ENCODE measurements at regions not wholly inside any gene's neighbourhood (a gene's known extent, or its start where the extent isn't known, plus 50 kb on each side); places are given as distances from the start of the nearest gene placed in this dataset.

DNA sequence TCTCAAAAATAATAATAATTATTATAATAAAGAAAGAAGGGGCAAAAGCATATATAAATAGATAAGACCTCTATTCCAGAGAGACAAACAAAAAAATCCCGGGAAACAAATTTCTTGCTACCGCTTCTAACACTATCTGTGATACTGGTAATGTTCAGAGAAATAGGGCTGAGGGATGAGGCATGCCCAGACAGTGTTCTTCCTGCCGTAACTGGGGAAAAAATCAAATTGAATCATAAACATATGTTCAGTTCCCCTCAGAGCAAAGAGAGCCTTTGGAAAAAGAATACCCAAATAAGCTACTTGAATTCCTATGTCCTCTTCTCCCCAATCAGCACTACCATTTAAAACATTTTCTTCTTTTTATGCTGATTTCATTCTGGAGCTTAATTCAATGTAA is 688.0 kb downstream of the KCNJ2 start:
- intact Hi-C loops (cut with DNase I): no loop called here
- no peak for DNase-seq

GRCh38 chr17:70859829-70860228 is 690.5 kb downstream of the KCNJ2 start:
- peak in 1 of 42 donors; percentile 11 for DNase-seq
- intact Hi-C loops (cut with DNase I): no loop called here

GRCh38 chr17:70862295-70862694 is 693.0 kb downstream of the KCNJ2 start:
- intact Hi-C loops (cut with DNase I): no loop called here
- no peak for DNase-seq

- intact Hi-C loops (cut with DNase I): no loop called here
- DNase-seq: no peak
Observed at GRCh38 chr17:70863436-70864248, 694.3 kb downstream of the KCNJ2 start.

- intact Hi-C loops (cut with DNase I): no loop called here
- DNase-seq: no peak
Observed at GRCh38 chr17:70865993-70866804, 696.9 kb downstream of the KCNJ2 start.

GRCh38 chr17:70868149-70868548 is 698.8 kb downstream of the KCNJ2 start:
- no peak for DNase-seq
- intact Hi-C loops (cut with DNase I): no loop called here

DNA sequence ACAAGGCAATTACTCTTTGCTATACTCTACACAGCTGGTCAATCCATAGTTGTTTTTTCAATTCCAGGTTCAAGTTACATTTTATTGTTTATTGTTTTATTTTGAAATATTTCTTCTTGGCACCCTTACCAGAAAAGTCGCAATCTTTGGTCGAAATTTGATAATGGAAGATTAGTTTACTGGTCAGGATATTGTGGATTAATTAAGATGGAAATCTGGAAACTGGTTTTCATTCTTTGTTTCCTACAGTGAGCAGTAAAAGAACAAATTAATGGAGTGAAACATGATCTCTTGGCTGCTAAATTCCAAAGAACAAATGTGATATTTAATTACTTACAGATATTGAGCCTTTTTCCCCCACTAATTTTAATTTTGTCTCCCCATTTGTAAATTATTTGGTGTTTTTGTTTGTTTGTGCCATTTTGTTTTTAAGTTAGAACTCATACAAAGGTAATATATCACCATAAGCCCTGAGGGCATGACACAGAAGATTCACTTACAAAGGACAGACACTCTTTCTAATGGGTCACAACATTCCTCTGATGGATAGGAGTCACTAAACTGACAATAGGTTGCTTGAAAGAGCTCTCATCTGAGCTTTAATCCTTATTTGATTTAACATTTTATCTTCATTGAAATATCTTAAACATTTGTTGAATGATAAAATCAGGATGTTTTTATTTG is 700.2 kb downstream of the KCNJ2 start:
- DNase-seq: no peak
- intact Hi-C loops (cut with DNase I): no loop called here

DNA sequence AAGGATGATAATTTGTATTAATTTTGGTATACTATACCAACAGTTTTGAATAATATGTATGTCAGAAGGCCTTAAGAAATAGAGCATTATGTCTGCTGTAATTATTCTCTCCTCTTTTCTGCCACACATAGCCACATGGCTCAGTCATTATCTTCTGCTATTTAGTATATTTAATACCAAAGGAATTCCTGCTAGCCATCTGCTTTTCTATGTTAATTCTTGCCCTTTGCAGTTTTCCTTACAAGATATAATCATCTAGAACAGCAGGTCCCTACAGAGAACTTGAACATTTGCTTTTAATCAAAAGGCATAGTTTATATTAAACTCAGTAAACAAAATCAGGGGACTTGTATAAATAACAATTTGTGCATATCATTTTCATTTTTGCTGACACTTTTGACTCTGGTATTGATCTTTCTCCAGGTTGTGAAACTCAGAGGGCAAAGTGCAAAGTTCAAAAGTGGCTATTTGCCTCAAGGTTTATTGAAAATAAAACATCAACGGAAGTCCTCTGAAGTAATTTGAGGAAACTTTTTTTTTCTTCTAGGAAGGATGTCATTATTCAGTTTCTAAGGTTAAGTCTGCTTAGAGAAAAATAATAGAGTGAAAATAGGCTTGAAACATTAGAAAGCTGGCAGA is 702.0 kb downstream of the KCNJ2 start:
- intact Hi-C loops (cut with DNase I): no loop called here
- DNase-seq: no peak

- intact Hi-C loops (cut with DNase I): no loop called here
Observed at GRCh38 chr17:70872103-70872502, 702.8 kb downstream of the KCNJ2 start.

DNA sequence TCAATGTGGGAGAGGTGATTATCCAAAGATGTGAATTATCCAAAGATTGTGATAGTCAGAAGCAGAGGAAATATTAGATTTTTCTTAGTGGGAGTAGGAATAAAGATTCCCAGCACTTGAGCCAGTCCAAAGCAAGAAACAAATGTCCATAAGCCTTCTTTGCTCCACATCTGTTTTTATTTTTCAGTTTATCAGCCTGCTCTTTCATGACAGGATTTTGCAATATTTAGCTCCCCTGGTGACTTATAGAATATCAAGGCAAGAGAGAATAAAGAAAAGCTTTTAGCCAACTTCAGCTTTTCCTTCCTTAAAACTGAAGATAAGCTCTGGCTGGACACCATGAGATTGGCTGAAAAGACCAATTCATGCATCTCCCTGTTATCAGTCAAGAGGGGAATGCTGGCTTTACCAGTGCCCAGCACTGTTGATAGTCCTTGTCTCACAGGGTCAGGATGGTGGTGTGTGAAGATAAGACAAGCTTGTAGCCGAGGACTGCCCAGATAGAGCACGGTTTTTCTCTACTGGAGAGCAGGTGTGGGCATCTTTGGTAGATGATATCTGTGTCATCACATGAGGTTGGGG is 706.5 kb downstream of the KCNJ2 start:
- no peak for DNase-seq
- intact Hi-C loops (cut with DNase I): no loop called here

More at GRCh38 chr17:70872103-70872502, 702.8 kb downstream of the KCNJ2 start:
- DNase-seq: no peak

DNA sequence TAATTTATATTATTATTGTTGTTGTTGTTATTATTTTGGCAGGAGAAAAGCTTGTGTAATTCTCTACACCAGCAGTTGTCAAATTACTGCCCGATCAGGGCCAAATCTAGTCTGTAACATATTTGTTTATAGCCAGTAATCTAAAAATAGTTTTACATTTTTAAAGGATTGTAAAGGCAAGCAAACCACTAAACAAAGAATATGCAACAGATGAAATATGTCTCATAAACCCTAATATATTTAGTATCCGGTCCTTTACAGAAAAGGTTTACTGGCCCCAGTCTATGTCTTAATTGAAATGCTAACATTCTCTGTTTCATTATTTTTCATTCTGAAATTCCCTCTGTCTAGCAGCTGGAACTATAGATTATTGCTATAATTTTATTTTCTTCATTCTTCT is 709.5 kb downstream of the KCNJ2 start:
- no peak for DNase-seq
- intact Hi-C loops (cut with DNase I): no loop called here

DNA sequence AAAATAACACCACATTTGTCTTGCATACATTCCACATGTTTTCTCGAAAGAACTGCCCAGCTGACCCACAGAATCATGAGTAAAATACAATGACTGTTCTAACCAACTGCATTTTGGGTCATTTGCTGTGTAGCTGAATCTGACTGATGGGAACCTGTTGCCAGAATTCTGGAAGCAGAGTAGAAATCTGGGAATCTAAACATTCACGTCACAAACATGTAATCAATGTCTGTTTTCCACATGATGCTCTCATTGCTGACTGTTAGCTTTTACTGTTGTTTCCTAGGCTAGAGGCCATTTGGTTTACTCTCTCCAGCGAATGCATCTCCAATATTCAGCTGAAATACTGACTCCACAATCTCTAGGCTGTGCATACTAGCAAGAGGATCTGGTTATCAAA is 710.1 kb downstream of the KCNJ2 start:
- intact Hi-C loops (cut with DNase I): no loop called here
- DNase-seq: no peak

DNA sequence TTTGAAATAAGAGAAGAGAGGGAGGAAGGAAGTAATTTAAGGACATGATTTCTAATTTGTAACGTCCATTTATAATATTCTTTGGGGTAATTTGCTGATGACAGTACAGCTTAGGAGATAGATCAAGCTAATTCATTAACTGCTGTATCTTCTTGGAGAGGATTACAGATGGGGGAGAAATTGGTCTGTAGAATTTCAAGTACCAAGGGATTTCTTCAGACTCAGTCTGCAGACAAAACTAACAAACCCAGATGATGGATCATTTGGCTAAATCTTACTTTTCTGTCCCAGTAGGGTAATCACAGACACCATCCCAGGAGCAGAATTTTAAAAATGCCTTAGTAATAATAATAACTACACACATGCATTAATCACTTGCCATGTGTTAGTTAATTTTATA is 711.8 kb downstream of the KCNJ2 start:
- intact Hi-C loops (cut with DNase I): no loop called here
- no peak for DNase-seq

- intact Hi-C loops (cut with DNase I): no loop called here
- DNase-seq: no peak
Observed at GRCh38 chr17:70882504-70882903, 713.2 kb downstream of the KCNJ2 start.

DNA sequence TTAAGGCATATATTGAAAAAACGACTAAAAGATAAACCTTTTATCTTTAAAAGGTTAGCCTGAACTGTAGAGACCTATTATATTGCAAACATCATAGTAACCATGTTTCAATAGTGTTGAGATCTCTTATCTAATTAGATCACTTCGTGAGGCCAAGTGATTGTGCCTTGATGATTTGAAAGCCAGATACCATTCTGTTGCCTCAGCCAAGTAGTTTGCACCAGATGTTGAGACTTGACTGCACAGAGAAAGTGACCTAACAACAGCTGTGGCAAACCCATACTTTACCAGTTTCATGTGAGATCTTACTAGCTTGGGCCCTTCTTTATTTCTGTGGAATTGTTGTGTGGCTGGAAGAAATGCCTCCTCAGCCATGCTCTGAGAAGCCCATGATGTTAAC is 717.3 kb downstream of the KCNJ2 start:
- intact Hi-C loops (cut with DNase I): no loop called here

DNA sequence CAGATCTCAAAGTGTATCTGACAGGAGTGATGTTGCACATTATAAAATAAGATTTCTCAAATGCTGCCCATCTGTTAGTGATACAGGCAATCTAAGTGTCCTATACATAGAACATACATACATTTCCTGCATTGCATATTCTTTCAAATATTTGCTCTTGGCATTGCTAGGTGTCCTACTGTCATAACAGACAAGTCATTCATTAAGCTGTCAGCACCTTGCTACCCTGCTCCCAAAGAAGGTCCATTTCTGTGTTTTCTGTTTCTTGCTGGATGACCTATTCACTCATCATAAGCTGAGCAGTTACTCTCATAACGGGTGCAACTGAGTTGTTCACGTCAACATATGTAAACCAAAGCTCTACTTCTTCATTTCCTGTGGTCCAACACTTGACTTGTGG is 719.0 kb downstream of the KCNJ2 start:
- intact Hi-C loops (cut with DNase I): no loop called here
- no peak for DNase-seq

More for the DNA sequence above, 717.3 kb downstream of the KCNJ2 start:
- no peak for DNase-seq

DNA sequence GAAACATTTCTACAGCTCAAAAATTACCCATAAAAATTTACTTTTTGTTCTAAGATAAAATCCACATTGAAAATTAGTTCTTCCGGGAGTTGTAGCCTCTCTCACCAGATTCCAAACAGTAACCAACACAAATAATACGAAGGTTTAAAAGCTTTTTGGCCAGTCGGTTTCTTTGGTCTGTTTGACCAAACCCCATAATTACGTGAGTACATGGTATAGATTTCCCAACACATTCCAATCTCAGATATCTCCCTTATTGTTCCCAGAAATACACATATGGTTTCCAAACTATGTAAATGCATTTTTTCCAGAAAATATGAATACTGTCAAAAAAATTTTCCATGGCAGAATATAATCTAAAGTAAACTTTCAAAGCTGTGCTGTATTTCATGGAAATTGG is 722.0 kb downstream of the KCNJ2 start:
- intact Hi-C loops (cut with DNase I): no loop called here
- DNase-seq: no peak

GRCh38 chr17:70892527-70892926 is 723.2 kb downstream of the KCNJ2 start:
- intact Hi-C loops (cut with DNase I): no loop called here
- no peak for DNase-seq

- no peak for DNase-seq
- intact Hi-C loops (cut with DNase I): no loop called here
Observed at GRCh38 chr17:70896843-70897242, 727.5 kb downstream of the KCNJ2 start.
